Activated naive CD4-positive, alpha-beta T cell treated with anti-CD3 and anti-CD28 coated beads, Interleukin-2, amount 50 U/mL, for 24 hours (primary cell): ENCODE measurements at regions not wholly inside any gene's neighbourhood (a gene's known extent, or its start where the extent isn't known, plus 50 kb on each side); places are given as distances from the start of the nearest gene placed in this dataset.

Experiments used
- H3K27ac Mint-ChIP-seq: one replicate; pipeline ENCODE4 v1.8.0; 2021; ENCODE audit warnings: mild to moderate bottlenecking, mixed read lengths
- H3K27me3 Mint-ChIP-seq: one replicate; pipeline ENCODE4 v1.8.0; 2021; ENCODE audit warnings: mixed read lengths
- H3K36me3 Mint-ChIP-seq: one replicate; pipeline ENCODE4 v1.8.0; 2021; ENCODE audit warnings: mixed read lengths
- H3K4me1 Mint-ChIP-seq: one replicate; pipeline ENCODE4 v1.8.0; 2021; ENCODE audit warnings: mixed read lengths
- H3K4me3 Mint-ChIP-seq: one replicate; pipeline ENCODE4 v1.8.0; 2021; ENCODE audit warnings: mild to moderate bottlenecking, mixed read lengths
- H3K9me3 Mint-ChIP-seq: one replicate; pipeline ENCODE4 v1.8.0; 2021; ENCODE audit warnings: mixed read lengths

DNA sequence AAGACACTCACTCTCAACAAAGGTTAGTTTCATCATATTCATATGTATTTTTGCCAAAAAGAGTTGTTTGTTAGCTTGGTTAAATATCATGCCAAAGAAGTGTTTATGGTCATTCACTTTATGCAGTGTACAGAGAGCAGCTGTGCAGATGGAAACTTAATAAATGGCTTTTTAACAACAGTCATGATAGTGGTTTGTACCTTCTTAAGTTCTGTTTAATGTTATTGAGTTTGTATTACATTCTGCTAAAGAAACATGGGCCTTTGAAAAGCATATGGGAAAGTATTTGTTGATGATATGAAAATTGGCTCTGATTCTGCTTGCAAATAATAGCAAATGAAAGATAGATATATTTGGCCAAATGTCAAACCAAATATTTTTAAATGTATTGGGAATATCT, 607.3 kb downstream of the NCAM2 start:
- no peaks in the 10 kb centered on the region for H3K27me3 Mint-ChIP-seq
- peaks cover 13% of the 10 kb centered on the region for H3K9me3 Mint-ChIP-seq
- H3K4me1 Mint-ChIP-seq = no peaks in the 10 kb centered on the region
- H3K36me3 Mint-ChIP-seq = no peaks in the 10 kb centered on the region
- no peak overlapping the region for H3K27ac Mint-ChIP-seq
- H3K4me3 Mint-ChIP-seq = no peak overlapping the region

DNA sequence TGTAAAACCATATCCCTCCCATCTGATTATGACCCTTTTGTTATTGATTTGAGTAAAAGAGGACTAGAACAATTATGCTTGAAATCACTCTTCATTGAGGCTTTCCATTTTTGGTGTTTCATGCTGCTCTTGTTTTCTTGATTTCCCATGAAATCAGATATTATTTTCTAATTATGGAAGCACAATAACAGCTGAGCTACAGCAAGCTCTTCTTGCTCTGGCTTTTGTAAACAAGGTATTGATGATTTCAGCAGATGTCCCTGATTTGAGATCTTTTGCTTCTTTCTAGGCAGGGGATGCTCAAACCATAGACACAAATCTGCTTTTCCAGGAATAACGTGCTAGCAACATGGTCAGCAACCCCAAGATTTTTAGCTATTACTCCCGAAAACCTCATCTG, 607.8 kb downstream of the NCAM2 start:
- Mint-ChIP-seq H3K36me3 (no peaks in the 10 kb centered on the region), H3K9me3 (peaks cover 13% of the 10 kb centered on the region), H3K27ac (no peak overlapping the region), H3K4me1 (no peaks in the 10 kb centered on the region), H3K4me3 (no peak overlapping the region), H3K27me3 (no peaks in the 10 kb centered on the region)

DNA sequence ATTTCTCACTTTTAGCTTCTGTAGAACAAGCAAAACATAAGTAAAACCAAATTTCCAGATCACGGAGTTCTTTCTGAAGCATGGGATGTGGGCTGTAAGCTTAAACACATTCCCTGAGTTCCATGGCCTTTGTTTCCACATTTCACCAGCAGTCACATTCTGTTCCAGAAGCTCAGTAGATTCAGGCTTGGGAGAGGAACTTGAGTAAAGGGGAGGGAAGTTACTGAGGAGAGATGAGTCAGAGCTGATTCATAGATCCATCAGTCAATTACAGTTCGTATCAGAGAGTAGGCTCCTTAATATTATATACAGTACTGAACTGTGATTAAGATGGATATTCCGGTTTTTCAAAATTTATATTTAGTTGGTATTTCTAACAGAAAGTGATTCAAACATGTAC, 614.3 kb downstream of the NCAM2 start:
- H3K27me3 Mint-ChIP-seq = no peaks in the 10 kb centered on the region
- H3K27ac Mint-ChIP-seq = no peak overlapping the region
- H3K36me3 Mint-ChIP-seq = no peaks in the 10 kb centered on the region
- H3K4me3 Mint-ChIP-seq = no peak overlapping the region
- H3K4me1 Mint-ChIP-seq = no peaks in the 10 kb centered on the region
- peaks cover 3% of the 10 kb centered on the region for H3K9me3 Mint-ChIP-seq

DNA sequence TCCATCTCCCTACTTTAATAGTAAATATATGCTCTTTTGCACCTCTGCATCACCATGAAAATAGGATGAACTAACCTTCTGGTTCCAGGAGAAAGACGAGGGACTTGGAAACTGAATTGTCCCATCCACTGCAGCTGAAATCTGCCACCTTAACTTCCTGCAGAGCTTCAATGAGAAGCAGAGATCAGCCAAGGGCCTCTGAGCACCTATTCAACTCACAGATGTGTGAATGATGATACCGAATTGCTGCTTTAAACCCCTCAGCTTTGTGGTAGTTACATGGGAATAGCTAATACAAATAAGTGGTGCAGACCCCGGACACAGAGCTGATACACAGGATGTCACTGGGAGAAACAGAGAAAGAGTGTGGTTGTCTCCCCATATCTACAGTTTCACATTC, 616.8 kb downstream of the NCAM2 start:
- no peaks in the 10 kb centered on the region for H3K4me1 Mint-ChIP-seq
- H3K4me3 Mint-ChIP-seq = no peak overlapping the region
- H3K36me3 Mint-ChIP-seq = no peaks in the 10 kb centered on the region
- no peak overlapping the region for H3K27ac Mint-ChIP-seq
- peaks cover 5% of the 10 kb centered on the region for H3K9me3 Mint-ChIP-seq
- no peaks in the 10 kb centered on the region for H3K27me3 Mint-ChIP-seq

DNA sequence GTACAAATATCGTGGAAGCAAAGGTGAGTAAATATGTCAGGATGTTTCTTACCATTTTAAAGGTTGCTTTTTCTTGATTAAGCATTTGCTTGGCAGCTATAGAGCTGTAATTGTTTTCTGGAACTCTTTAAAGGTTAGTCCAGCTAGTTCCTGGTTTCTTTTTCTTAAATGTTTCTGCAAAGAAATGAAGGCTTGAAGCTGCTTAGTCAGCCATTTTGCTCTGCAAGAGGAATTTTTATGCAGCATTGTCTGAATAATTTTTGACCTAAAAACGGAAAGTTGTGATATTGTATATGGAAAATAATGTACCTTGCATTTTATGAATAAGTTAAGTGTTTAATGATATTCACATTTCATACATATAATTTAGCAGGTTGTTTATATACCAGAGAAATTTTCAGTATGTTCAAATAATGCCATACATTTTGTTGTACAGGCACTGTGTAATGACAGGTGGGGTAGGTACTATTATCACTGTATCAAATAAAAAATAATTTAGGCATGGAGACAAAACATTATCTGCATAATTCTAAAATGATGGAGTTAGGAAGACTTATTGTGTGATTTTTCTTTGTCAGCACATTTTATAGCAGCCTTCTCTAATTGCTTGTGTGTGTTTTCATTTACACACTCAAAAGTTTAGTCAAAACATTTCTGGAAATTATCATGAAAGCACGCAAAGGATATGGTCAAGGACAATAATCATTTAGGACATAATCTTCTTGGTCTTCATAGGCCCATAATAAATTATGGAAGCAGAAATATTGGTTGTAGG, 624.4 kb downstream of the NCAM2 start:
- no peaks in the 10 kb centered on the region for H3K27me3 Mint-ChIP-seq

DNA sequence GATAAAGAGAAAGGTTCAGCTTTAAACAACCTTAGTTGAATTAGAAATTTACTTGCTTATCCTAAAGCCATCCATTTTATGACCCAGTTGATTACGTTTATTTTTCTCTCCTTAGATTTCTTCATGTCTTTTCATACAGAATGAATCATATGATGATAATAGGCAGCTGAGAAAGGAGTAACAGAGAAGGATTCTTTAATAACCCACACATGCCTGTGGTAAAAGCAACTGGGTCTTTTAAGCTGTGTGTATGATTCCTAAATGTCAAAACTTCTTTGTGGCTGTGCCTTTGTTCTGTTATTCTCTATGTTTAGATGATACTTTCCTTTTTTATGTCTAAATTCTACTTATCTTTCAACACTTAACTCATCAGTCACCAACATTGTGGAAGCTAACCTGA, 626.5 kb downstream of the NCAM2 start:
- Mint-ChIP-seq H3K4me1 (no peaks in the 10 kb centered on the region), H3K27me3 (no peaks in the 10 kb centered on the region)

More for the DNA sequence above, 624.4 kb downstream of the NCAM2 start:
- Mint-ChIP-seq H3K27ac (no peak overlapping the region), H3K9me3 (peaks cover 14% of the 10 kb centered on the region), H3K36me3 (no peaks in the 10 kb centered on the region), H3K4me1 (no peaks in the 10 kb centered on the region), H3K4me3 (no peak overlapping the region)

DNA sequence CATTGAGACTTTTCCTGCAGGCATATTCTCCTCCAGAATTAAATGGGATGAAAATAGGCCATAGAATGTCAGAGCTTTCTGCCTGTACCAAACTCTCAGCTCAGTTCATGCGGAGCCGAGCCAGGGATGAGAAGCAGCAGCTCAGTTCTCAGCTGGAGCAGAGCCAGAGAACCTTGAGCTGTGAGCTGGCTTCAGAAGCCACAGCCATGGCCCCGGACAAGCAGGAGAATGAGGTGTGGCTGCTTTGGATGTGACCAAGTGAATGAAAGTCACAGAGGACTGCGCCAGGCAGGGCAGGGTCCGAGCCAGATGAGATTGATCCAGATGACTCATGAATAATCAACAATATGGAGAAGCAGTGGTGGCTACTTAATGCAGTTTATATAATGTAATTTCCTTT, 633.8 kb downstream of the NCAM2 start:
- no peak overlapping the region for H3K4me3 Mint-ChIP-seq
- no peak overlapping the region for H3K27ac Mint-ChIP-seq
- H3K9me3 Mint-ChIP-seq = peaks cover 8% of the 10 kb centered on the region
- no peaks in the 10 kb centered on the region for H3K4me1 Mint-ChIP-seq
- H3K36me3 Mint-ChIP-seq = no peaks in the 10 kb centered on the region
- H3K27me3 Mint-ChIP-seq = no peaks in the 10 kb centered on the region

More for the DNA sequence above, 626.5 kb downstream of the NCAM2 start:
- Mint-ChIP-seq H3K36me3 (no peaks in the 10 kb centered on the region), H3K4me3 (no peak overlapping the region), H3K9me3 (peaks cover 10% of the 10 kb centered on the region), H3K27ac (no peak overlapping the region)

DNA sequence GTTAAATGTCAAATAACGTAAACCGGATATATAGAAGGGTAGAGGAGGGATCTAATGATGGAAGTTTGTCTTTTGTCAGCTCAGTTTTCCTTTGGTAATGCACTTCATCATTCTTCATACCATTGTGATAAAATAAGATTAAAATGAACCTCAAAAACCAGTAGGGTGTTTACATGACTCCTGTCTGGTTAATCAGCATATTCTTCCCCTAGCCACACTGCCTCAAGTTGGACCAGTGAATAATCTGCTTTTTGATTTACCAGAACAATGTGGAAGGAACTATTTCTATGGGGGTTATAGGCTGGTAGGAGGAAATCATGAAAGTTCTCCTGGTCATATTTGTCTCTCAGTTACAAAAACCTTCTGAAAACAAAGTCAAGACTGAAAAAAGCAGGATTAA, 634.7 kb downstream of the NCAM2 start:
- H3K36me3 Mint-ChIP-seq = no peaks in the 10 kb centered on the region
- H3K4me1 Mint-ChIP-seq = no peaks in the 10 kb centered on the region
- no peak overlapping the region for H3K4me3 Mint-ChIP-seq
- H3K27ac Mint-ChIP-seq = no peak overlapping the region
- peaks cover 5% of the 10 kb centered on the region for H3K9me3 Mint-ChIP-seq
- no peaks in the 10 kb centered on the region for H3K27me3 Mint-ChIP-seq

DNA sequence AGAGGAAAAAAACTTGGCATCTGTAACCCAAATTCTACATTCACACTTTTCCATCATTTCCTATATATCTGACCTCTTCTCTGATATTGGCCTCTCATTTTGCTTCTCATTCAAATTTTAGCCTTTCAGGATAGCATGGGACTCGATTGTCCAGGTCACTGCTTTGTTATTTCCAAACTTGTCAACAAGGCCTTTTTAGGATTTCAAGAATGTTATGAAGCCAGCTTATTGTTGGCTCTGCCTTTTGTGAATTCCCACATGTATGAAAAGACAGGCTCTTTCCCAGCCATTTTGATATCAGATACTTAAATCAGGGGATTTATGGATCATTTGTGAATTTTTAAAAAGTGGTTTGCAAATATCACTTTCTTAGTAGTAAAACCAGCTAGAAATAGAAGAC, 663.5 kb downstream of the NCAM2 start:
- no peaks in the 10 kb centered on the region for H3K9me3 Mint-ChIP-seq
- no peaks in the 10 kb centered on the region for H3K27me3 Mint-ChIP-seq
- H3K36me3 Mint-ChIP-seq = no peaks in the 10 kb centered on the region
- H3K27ac Mint-ChIP-seq = no peak overlapping the region
- no peaks in the 10 kb centered on the region for H3K4me1 Mint-ChIP-seq
- no peak overlapping the region for H3K4me3 Mint-ChIP-seq

DNA sequence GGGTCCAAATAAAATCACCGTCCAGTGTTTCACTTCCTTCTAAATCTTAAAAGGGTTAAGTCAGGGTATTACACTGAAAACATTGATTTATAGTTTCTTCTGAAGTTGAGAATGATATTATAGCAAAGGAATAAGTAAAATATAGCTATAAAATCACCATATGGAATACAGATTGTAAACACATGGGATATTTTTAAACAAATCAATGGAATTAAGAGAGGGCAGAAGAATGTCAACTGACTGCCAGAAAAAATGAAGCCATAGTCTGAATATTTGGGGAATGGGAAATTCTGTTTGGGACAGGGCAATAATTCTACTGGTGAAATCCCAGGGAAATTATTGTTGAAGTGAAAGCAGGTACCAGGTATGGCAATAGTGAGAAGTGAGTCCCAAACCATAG, 664.6 kb downstream of the NCAM2 start:
- Mint-ChIP-seq H3K4me3 (no peak overlapping the region), H3K9me3 (no peaks in the 10 kb centered on the region), H3K4me1 (no peaks in the 10 kb centered on the region), H3K36me3 (no peaks in the 10 kb centered on the region), H3K27ac (no peak overlapping the region), H3K27me3 (no peaks in the 10 kb centered on the region)

DNA sequence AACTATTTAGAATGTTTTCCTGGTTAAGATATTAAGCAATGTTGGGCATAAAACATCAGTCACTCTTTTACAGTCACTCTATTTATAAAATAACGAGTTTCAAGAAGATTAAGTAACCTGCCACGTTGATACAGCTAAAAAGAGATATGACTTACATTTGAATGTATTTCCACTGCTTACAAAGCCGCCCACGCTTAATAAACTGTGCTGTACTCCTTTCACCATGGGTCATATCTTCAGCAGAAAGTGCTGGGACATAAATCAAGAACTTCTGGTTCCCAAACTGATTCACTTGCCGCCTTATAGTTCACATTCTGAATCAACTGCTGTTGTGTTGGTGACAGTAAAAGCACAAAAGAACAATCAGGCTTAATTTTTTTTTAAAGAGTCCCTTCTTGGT, 666.7 kb downstream of the NCAM2 start:
- H3K4me1 Mint-ChIP-seq = no peaks in the 10 kb centered on the region
- peaks cover 4% of the 10 kb centered on the region for H3K9me3 Mint-ChIP-seq
- H3K27ac Mint-ChIP-seq = no peak overlapping the region
- no peak overlapping the region for H3K4me3 Mint-ChIP-seq
- H3K27me3 Mint-ChIP-seq = no peaks in the 10 kb centered on the region
- no peaks in the 10 kb centered on the region for H3K36me3 Mint-ChIP-seq

DNA sequence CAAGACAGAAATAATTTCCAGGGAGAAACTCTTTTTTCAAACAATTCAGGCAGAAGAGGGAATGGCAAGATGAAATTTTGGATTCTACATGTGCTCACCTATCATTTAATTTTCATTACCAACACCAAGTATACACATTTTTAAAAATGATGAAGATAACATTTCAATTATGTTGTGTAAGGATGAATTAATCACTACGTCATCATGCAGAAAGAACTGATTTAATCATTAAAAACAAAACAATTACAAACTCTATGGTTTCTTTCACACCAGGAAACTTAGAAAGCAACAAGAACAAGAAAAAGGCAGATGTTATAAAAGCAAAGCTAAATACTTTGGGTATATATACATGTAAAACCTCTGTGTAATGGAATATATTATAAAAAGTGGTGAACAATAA, 668.5 kb downstream of the NCAM2 start:
- no peak overlapping the region for H3K4me3 Mint-ChIP-seq

DNA sequence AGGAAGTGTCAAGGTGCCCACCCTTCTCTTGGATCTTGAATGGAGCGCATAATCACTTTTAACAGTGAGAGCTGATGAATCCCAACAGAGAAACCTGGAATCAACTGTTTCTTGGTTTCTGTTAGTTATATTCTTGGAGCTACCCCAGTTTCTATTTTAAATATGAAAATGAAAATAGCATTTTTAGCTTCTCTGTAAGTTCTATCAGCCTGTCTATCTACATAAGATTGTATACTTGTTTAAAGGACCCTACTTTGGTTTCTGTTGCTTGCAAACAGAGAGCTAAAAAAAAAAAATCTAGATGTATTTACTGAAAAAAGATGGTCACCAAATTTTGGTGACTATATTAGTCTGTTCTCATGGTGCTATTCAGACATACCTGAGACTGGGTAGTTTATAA, 670.0 kb downstream of the NCAM2 start:
- no peaks in the 10 kb centered on the region for H3K36me3 Mint-ChIP-seq
- H3K27ac Mint-ChIP-seq = no peak overlapping the region
- H3K27me3 Mint-ChIP-seq = no peaks in the 10 kb centered on the region
- H3K4me1 Mint-ChIP-seq = no peaks in the 10 kb centered on the region
- no peak overlapping the region for H3K4me3 Mint-ChIP-seq
- H3K9me3 Mint-ChIP-seq = peaks cover 4% of the 10 kb centered on the region

More for the DNA sequence above, 668.5 kb downstream of the NCAM2 start:
- no peaks in the 10 kb centered on the region for H3K4me1 Mint-ChIP-seq
- H3K27ac Mint-ChIP-seq = no peak overlapping the region
- H3K9me3 Mint-ChIP-seq = peaks cover 4% of the 10 kb centered on the region
- no peaks in the 10 kb centered on the region for H3K27me3 Mint-ChIP-seq
- H3K36me3 Mint-ChIP-seq = no peaks in the 10 kb centered on the region

DNA sequence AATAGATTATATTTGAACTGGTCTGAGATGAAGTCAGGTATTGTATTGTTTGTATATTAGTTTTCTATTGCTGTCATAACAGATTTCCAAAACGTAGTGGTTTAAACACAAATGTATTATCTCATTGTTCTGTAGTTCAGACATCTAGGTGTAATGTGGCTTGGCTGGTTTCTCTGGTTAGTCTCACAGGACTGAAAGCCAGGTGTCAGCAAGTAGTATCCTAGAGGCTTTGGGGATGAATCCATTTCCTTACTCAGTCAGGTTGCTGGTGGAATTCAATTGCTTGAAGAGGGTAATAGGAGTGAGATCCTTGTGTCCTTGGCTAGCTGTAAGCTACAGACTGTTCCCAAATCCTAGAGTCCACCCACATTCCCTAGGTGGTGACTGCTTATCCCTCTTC, 675.8 kb downstream of the NCAM2 start:
- H3K9me3 Mint-ChIP-seq = peaks cover 12% of the 10 kb centered on the region
- no peaks in the 10 kb centered on the region for H3K4me1 Mint-ChIP-seq
- no peak overlapping the region for H3K27ac Mint-ChIP-seq
- H3K4me3 Mint-ChIP-seq = no peak overlapping the region
- no peaks in the 10 kb centered on the region for H3K36me3 Mint-ChIP-seq
- no peaks in the 10 kb centered on the region for H3K27me3 Mint-ChIP-seq

DNA sequence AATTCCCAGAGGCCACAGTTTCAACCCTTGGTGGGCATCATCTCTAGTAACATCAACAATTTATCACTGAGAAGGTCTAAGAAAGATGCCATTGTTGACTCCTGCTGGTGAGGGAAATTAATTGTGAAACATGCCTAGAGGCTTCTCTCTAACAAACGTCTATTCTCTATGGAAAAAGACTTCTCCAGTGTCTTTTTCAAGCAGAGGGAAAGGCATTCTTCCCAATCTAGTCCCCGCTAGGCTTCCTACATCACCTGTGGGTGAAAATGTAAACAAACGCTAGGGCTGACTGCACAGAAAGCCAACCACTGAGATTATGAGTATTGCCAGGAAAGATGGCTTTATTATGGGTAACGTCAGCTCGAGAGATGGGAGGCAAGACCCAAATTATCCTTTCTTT, 677.4 kb downstream of the NCAM2 start:
- Mint-ChIP-seq H3K27ac (no peak overlapping the region), H3K4me1 (no peaks in the 10 kb centered on the region), H3K4me3 (no peak overlapping the region), H3K27me3 (no peaks in the 10 kb centered on the region), H3K36me3 (no peaks in the 10 kb centered on the region), H3K9me3 (peaks cover 13% of the 10 kb centered on the region)

DNA sequence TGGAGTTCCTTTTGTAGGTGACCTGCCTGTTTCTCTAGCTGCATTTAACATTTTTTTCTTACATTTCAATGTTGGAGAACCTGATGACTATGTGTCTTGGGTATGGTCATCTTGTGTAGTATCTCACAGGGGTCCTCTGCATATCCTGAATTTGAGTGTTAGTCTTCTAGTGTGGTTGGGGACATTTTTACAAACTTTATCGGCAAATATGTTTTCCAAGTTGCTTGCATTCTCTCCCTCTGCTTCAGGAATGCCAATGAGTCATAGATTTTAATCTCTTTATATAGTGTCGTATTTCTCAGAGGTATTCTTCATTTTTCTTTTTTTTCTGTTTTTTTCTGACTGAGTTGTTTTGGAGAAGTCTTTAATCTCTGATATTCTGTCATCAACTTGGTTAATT, 684.0 kb downstream of the NCAM2 start:
- H3K27me3 Mint-ChIP-seq = no peaks in the 10 kb centered on the region
- H3K9me3 Mint-ChIP-seq = peaks cover 8% of the 10 kb centered on the region
- H3K36me3 Mint-ChIP-seq = no peaks in the 10 kb centered on the region

DNA sequence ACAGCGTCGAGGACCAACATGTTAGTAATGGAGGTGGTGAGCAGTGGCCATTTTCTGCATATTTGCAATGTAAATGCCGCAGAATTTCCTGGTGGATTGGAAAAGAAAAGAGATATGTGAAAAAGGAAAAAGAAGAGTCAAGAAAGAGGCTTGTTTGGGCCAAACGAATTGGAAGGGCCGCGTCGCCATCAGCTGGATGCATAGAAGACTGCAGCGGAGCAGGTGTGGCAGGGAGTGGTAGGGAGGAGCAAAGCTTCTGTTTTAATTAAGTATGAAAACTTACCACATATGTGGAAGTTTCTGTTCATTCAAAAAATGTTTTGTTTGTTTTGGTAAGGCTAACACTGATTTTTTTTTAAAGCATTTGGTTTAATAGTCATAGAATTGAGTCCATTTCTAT, 690.7 kb downstream of the NCAM2 start:
- H3K4me3 Mint-ChIP-seq = no peak overlapping the region
- H3K9me3 Mint-ChIP-seq = peaks cover 6% of the 10 kb centered on the region
- no peaks in the 10 kb centered on the region for H3K36me3 Mint-ChIP-seq
- no peaks in the 10 kb centered on the region for H3K27me3 Mint-ChIP-seq
- H3K27ac Mint-ChIP-seq = no peak overlapping the region
- H3K4me1 Mint-ChIP-seq = no peaks in the 10 kb centered on the region

More for the DNA sequence above, 684.0 kb downstream of the NCAM2 start:
- Mint-ChIP-seq H3K27ac (no peak overlapping the region), H3K4me3 (no peak overlapping the region), H3K4me1 (no peaks in the 10 kb centered on the region)
